Fibroblast of lung (primary cell): ENCODE measurements at regions not wholly inside any gene's neighbourhood (a gene's known extent, or its start where the extent isn't known, plus 50 kb on each side); places are given as distances from the start of the nearest gene placed in this dataset.

Source experiments
- DNase-seq, 2 donors: peaks; one replicate each; pipeline versions ENCODE4 v3.0.0 to v3.0.0-alpha.2; 2010; ENCODE audit warnings: low read depth in 2 of 2
- H2AFZ ChIP-seq: 2 replicates; pipeline ENCODE4 v1.5.1; 2012; ENCODE audit warnings: low read length, control low read depth, inconsistent platforms
- H3K27ac ChIP-seq: 2 replicates; pipeline ENCODE4 v1.5.1; 2011; ENCODE audit warnings: low read length, control low read depth; ENCODE audit not compliant: insufficient read depth
- H3K27me3 ChIP-seq: 2 replicates; pipeline ENCODE4 v1.5.1; 2011; ENCODE audit warnings: mild to moderate bottlenecking, low read length; ENCODE audit not compliant: control insufficient read depth, insufficient read depth
- H3K36me3 ChIP-seq: 2 replicates; pipeline ENCODE4 v1.5.1; 2011; ENCODE audit warnings: low read length; ENCODE audit not compliant: control insufficient read depth, insufficient read depth
- H3K4me1 ChIP-seq: 2 replicates; pipeline ENCODE4 v1.5.1; 2011; ENCODE audit warnings: low read length; ENCODE audit not compliant: control insufficient read depth, insufficient read depth; ENCODE audit errors: extremely low read depth
- H3K4me2 ChIP-seq: 2 replicates; pipeline ENCODE4 v1.5.1; 2011; ENCODE audit warnings: low read length, control low read depth; ENCODE audit not compliant: insufficient read depth; ENCODE audit errors: extremely low read depth
- H3K4me3 ChIP-seq, 4 experiments: fragments of 200-600 bp in 1 of 4; sonication (generic) in 1 of 4; replicated peaks in 1 of 4; 2 replicates each; pipeline ENCODE4 v1.5.1; 2011 to 2016; ENCODE audit warnings: low read length in 4 of 4, low read depth in 3 of 4, mild to moderate bottlenecking in 3 of 4, control low read depth in 2 of 4, inconsistent platforms in 1 of 4, mixed read lengths in 1 of 4; ENCODE audit not compliant: insufficient read depth in 1 of 4; ENCODE audit errors: control extremely low read depth in 1 of 4
- H3K79me2 ChIP-seq: 2 replicates; pipeline ENCODE4 v1.5.1; 2012; ENCODE audit warnings: mild to moderate bottlenecking, low read length, inconsistent platforms; ENCODE audit not compliant: control insufficient read depth, insufficient read depth
- H3K9ac ChIP-seq: 2 replicates; pipeline ENCODE4 v1.5.1; 2011; ENCODE audit warnings: mild to moderate bottlenecking, low read length, control low read depth; ENCODE audit not compliant: insufficient read depth
- H3K9me3 ChIP-seq: 2 replicates; pipeline ENCODE4 v1.5.1; 2012; ENCODE audit warnings: low read depth, low read length; ENCODE audit not compliant: control insufficient read depth, insufficient read depth
- H4K20me1 ChIP-seq: 2 replicates; pipeline ENCODE4 v1.5.1; 2011; ENCODE audit warnings: low read length; ENCODE audit not compliant: control insufficient read depth, insufficient read depth; ENCODE audit errors: extremely low read depth
- CTCF ChIP-seq, 2 donors: IDR thresholded peaks in 1 of 2; conservative IDR thresholded peaks in 1 of 2; 1 replicate in 1 of 2; 2 replicates in 1 of 2; pipeline ENCODE4 v1.5.1; 2011 to 2012; ENCODE audit warnings: low read length in 2 of 2, control low read depth in 1 of 2, inconsistent platforms in 1 of 2, low read depth in 1 of 2, mild to moderate bottlenecking in 1 of 2
- EZH2 ChIP-seq: IDR thresholded peaks from 2 replicates; pipeline ENCODE4 v1.5.1; 2012; ENCODE audit warnings: low read length, control low read depth, mild to moderate bottlenecking; ENCODE audit errors: missing control alignments

GRCh38 chr22:48338793-48339705, 1488.6 kb downstream of the BRD1 start:
- Histone ChIP-seq H3K79me2 (no peaks in the 10 kb centered on the region), H3K36me3 (no peaks in the 10 kb centered on the region), H3K27me3 (no peaks in the 10 kb centered on the region), H3K4me1 (no peaks in the 10 kb centered on the region), H3K27ac (no peak overlapping the region), H3K4me3 (no peak overlapping the region), H2AFZ (no peak overlapping the region), H3K9ac (no peak overlapping the region), H4K20me1 (no peaks in the 10 kb centered on the region), H3K4me2 (no peak overlapping the region), H3K9me3 (no peaks in the 10 kb centered on the region)
- TF ChIP-seq EZH2 (no peak), CTCF (conservative IDR thresholded peaks at IDR 0.05 in 1 of 2, IDR thresholded peaks at IDR 0.05 in 1 of 2; ENCODE audit: low read depth in 1 of 2, low read length in 2 of 2) (no peak)
- DNase-seq = no peak

GRCh38 chr22:48337957-48338792, 1489.5 kb downstream of the BRD1 start:
- H3K4me3 ChIP-seq = no peak overlapping the region
- H4K20me1 ChIP-seq = no peaks in the 10 kb centered on the region
- no peak overlapping the region for H2AFZ ChIP-seq
- no peak overlapping the region for H3K9ac ChIP-seq
- no peak for TF ChIP-seq CTCF (conservative IDR thresholded peaks at IDR 0.05 in 1 of 2, IDR thresholded peaks at IDR 0.05 in 1 of 2; ENCODE audit: low read depth in 1 of 2, low read length in 2 of 2)
- TF ChIP-seq EZH2 = no peak
- H3K27me3 ChIP-seq = no peaks in the 10 kb centered on the region
- H3K79me2 ChIP-seq = no peaks in the 10 kb centered on the region
- H3K4me2 ChIP-seq = no peak overlapping the region
- H3K27ac ChIP-seq = no peak overlapping the region
- no peak for DNase-seq
- H3K9me3 ChIP-seq = no peaks in the 10 kb centered on the region
- H3K36me3 ChIP-seq = no peaks in the 10 kb centered on the region
- no peaks in the 10 kb centered on the region for H3K4me1 ChIP-seq

GRCh38 chr22:48336339-48337060, 1491.2 kb downstream of the BRD1 start:
- H3K4me1 ChIP-seq = no peaks in the 10 kb centered on the region
- no peak overlapping the region for H3K4me3 ChIP-seq
- DNase-seq = no peak
- no peak overlapping the region for H2AFZ ChIP-seq
- no peaks in the 10 kb centered on the region for H3K9me3 ChIP-seq
- no peaks in the 10 kb centered on the region for H3K79me2 ChIP-seq
- no peak for TF ChIP-seq EZH2
- TF ChIP-seq CTCF (conservative IDR thresholded peaks at IDR 0.05 in 1 of 2, IDR thresholded peaks at IDR 0.05 in 1 of 2; ENCODE audit: low read depth in 1 of 2, low read length in 2 of 2) = no peak
- H3K27ac ChIP-seq = no peak overlapping the region
- no peaks in the 10 kb centered on the region for H4K20me1 ChIP-seq
- H3K36me3 ChIP-seq = no peaks in the 10 kb centered on the region
- H3K9ac ChIP-seq = no peak overlapping the region
- no peak overlapping the region for H3K4me2 ChIP-seq
- no peaks in the 10 kb centered on the region for H3K27me3 ChIP-seq
